Esophagus muscularis mucosa (tissue), 4 donors: ENCODE measurements at regions not wholly inside any gene's neighbourhood (a gene's known extent, or its start where the extent isn't known, plus 50 kb on each side); places are given as distances from the start of the nearest gene placed in this dataset.

ENCODE experiments used
- DNase-seq: peaks from one replicate; pipeline ENCODE4 v3.0.0-alpha.2; 2017; ENCODE audit errors: extremely low spot score
- H3K27ac ChIP-seq, 4 donors: fragments of 200-600 bp; sonication (generic); replicated peaks in 1 of 4; 1 replicate in 3 of 4; 2 replicates in 1 of 4; pipeline ENCODE4 v1.5.1; 2016 to 2019; ENCODE audit warnings: mild to moderate bottlenecking in 1 of 4
- H3K27me3 ChIP-seq, 4 donors: fragments of 200-600 bp; sonication (generic); one replicate each; pipeline versions ENCODE4 v1.5.1 to v1.6.0; 2016 to 2019
- H3K36me3 ChIP-seq, 4 donors: fragments of 200-600 bp; sonication (generic); one replicate each; pipeline ENCODE4 v1.5.1; 2016 to 2019
- H3K4me1 ChIP-seq, 4 donors: fragments of 200-600 bp; sonication (generic); one replicate each; pipeline ENCODE4 v1.5.1; 2016 to 2019
- H3K4me3 ChIP-seq, 4 donors: fragments of 200-600 bp; sonication (generic); 1 replicate in 2 of 4; 2 replicates in 2 of 4; pipeline ENCODE4 v1.5.1; 2016 to 2019; ENCODE audit warnings: mild to moderate bottlenecking in 4 of 4, moderate library complexity in 1 of 4
- H3K9me3 ChIP-seq, 4 donors: fragments of 200-600 bp; sonication (generic); 1 replicate in 3 of 4; 2 replicates in 1 of 4; pipeline ENCODE4 v1.5.1; 2016 to 2019
- EP300 ChIP-seq: sonication (generic); formaldehyde crosslinking; IDR thresholded peaks from one replicate; pipeline ENCODE4 v1.6.1; 2017; ENCODE audit warnings: antibody characterized with exemption
- POLR2A ChIP-seq: fragments of 450-650 bp; IDR thresholded peaks from one replicate; pipeline ENCODE4 v1.6.1; 2017; ENCODE audit warnings: antibody characterized with exemption, moderate library complexity, mild to moderate bottlenecking, low read depth
- POLR2AphosphoS5 ChIP-seq, 2 donors: sonication (generic); formaldehyde crosslinking; IDR thresholded peaks; one replicate each; pipeline ENCODE4 v1.6.1; 2017; ENCODE audit warnings: antibody characterized with exemption in 2 of 2
- WGBS: methylation state at CpG from one replicate; pipeline ENCODE4 v1.1.5; 2018; 5-methylcytosine and 5-hydroxymethylcytosine counted together
- intact Hi-C: fragments of 100-400 bp; cut with DNase I; formaldehyde crosslinking; loops from one replicate; pipeline ENCODE4 v1.15.1; 2023
- TF ChIP-seq, protein P1 (sequence below), 3 experiments: fragments of 200-600 bp in 2 of 3; fragments of 450-650 bp in 1 of 3; sonication (generic) in 2 of 3; IDR thresholded peaks; one replicate each; pipeline ENCODE4 v1.5.1; 2017 to 2019; ENCODE audit warnings: antibody characterized with exemption in 3 of 3, mild to moderate bottlenecking in 2 of 3, moderate library complexity in 1 of 3

DNA sequence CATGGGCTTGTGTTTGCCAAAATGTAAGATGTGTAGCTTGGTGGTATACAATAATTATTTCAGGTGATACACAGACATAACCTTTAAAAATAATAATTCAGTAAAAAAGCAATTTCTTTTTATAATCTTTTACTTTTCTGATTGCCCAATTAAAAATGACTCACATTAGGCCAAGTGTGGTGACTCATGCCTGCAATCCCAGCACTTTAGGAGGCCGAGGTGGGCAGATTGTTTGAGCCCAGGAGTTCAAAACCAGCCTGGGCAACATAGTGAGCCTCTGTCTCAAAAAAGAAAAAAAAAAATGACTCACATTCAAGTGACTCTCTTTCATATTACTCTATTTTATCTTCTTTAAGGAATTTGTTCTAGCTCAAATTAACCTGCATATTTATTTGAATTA is 449.4 kb upstream of the HTR2C start:
- no peaks in the 10 kb centered on the region for H3K9me3 ChIP-seq
- intact Hi-C loops = no loop called here
- H3K36me3 ChIP-seq = no peaks in the 10 kb centered on the region
- no peak overlapping the region for H3K27ac ChIP-seq
- 54% methylated on average over 1 of the region's 1 CpG for WGBS
- H3K27me3 ChIP-seq = no peaks in the 10 kb centered on the region
- DNase-seq = no peak
- TF ChIP-seq EP300 (no peak), POLR2AphosphoS5 (IDR thresholded peaks at IDR 0.05) (no peak), POLR2A (no peak)
- TF ChIP-seq, protein P1, sequence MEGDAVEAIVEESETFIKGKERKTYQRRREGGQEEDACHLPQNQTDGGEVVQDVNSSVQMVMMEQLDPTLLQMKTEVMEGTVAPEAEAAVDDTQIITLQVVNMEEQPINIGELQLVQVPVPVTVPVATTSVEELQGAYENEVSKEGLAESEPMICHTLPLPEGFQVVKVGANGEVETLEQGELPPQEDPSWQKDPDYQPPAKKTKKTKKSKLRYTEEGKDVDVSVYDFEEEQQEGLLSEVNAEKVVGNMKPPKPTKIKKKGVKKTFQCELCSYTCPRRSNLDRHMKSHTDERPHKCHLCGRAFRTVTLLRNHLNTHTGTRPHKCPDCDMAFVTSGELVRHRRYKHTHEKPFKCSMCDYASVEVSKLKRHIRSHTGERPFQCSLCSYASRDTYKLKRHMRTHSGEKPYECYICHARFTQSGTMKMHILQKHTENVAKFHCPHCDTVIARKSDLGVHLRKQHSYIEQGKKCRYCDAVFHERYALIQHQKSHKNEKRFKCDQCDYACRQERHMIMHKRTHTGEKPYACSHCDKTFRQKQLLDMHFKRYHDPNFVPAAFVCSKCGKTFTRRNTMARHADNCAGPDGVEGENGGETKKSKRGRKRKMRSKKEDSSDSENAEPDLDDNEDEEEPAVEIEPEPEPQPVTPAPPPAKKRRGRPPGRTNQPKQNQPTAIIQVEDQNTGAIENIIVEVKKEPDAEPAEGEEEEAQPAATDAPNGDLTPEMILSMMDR (IDR thresholded peaks at IDR 0.05) = no peak
- H3K4me1 ChIP-seq = no peaks in the 10 kb centered on the region
- H3K4me3 ChIP-seq = no peak overlapping the region

DNA sequence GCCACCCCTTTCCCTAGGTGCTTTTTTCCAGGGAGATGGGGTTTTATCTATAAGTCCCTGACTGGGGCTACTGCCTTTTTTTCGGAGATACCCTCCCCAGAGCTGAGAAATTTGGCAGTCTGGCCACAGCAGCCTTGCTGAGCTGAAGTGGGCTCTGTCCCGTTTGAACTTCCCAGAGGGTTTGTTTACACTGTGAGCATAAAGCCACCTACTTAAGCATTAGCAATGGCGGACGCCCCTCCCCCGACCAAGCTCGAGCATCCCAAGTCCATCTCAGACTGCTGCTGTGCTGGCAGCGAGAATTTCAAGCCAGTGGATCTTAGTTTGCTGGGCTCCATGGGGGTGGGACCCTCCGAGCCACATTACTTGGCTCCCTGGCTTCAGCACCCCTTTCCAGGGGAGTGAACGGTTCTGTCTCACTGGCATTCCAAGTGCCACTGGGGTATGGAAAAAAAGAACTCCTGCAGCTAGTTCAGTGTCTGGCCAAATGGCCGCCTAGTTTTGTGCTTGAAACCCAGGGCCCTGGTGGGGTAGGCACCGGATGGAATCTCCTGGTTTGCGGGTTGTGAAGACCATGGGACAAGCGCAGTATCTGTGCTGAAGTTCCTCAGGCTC is 456.4 kb upstream of the HTR2C start:
- H3K4me1 ChIP-seq = no peaks in the 10 kb centered on the region
- intact Hi-C loops = no loop called here
- no peak for DNase-seq
- WGBS = 61% methylated on average over 12 of the region's 13 CpGs
- H3K4me3 ChIP-seq = no peak overlapping the region
- H3K36me3 ChIP-seq = no peaks in the 10 kb centered on the region
- H3K27me3 ChIP-seq = no peaks in the 10 kb centered on the region
- TF ChIP-seq, protein P1 (IDR thresholded peaks at IDR 0.05) = no peak
- TF ChIP-seq POLR2A = no peak
- no peak overlapping the region for H3K27ac ChIP-seq
- H3K9me3 ChIP-seq = no peaks in the 10 kb centered on the region

DNA sequence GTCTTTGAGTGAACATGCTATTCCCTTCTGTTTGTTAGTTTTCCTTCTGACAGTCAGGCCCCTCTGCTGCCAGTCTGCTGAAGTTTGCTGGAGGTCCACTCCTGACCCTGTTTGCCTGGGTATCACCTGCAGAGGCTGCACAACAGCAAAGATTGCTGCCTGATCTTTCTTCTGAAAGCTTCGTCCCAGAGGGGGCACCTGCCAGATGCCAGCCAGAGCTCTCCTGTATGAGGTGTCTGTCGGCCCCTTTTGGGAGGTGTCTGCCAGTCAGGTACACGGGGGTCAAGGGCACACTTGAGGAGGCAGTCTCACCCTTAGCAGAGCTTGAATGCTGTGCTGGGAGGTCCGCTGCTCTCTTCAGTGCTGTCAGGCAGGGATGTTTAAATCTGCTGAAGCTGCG is 456.9 kb upstream of the HTR2C start:
- Histone ChIP-seq H3K4me3 (no peak overlapping the region), H3K9me3 (no peaks in the 10 kb centered on the region), H3K27me3 (no peaks in the 10 kb centered on the region), H3K36me3 (no peaks in the 10 kb centered on the region), H3K27ac (no peak overlapping the region), H3K4me1 (no peaks in the 10 kb centered on the region)
- no peak for DNase-seq
- intact Hi-C loops = no loop called here
- TF ChIP-seq, protein P1 (IDR thresholded peaks at IDR 0.05) = no peak
- TF ChIP-seq EP300 (no peak), POLR2AphosphoS5 (IDR thresholded peaks at IDR 0.05) (no peak), POLR2A (no peak)
- WGBS = 87% methylated on average over 3 of the region's 5 CpGs

DNA sequence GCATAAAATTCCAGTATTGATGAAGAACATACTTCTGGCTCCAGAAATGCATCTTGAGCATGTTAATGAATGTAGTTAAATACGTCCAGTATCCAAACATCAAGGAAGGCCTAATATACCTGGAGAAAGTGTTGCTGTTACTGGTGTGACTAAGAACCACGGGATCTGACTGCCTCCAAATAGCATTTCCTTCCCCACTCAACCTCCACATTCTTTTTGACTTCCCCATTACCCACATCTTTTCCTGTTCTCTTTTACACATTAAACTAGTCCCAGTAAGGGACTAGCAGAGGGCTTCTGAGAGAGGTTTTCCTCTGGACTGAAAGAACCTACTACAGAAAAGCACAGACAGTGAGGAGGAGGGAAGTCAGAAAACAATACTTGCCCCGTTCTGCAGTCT is 482.8 kb upstream of the HTR2C start:
- no peaks in the 10 kb centered on the region for H3K27me3 ChIP-seq
- WGBS = 60% methylated on average over 3 of the region's 3 CpGs

DNA sequence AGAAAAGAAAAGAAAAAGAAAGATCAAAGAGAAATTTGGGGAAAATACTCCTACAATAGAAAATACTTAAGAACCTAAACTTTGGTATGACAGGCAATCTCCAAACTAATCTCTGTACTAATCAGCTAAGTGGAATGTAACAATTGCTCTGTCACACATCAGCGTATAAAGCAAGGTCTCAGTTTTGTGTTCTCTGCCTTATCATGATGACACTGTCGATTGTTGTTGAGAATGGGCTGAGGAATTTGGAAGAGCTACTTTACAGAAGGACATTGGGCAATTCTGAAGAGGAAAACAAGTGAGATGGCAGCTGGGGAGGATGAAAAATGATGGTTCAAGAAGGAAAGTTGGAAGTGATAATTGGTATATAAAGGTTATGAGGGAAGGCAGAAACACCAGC is 486.0 kb upstream of the HTR2C start:
- H3K4me3 ChIP-seq = no peak overlapping the region
- no peak for DNase-seq
- intact Hi-C loops = no loop called here
- H3K27me3 ChIP-seq = no peaks in the 10 kb centered on the region
- no peaks in the 10 kb centered on the region for H3K36me3 ChIP-seq
- no peak for TF ChIP-seq EP300
- no peak for TF ChIP-seq POLR2AphosphoS5 (IDR thresholded peaks at IDR 0.05)
- TF ChIP-seq, protein P1 (IDR thresholded peaks at IDR 0.05) = no peak
- TF ChIP-seq POLR2A = no peak
- H3K27ac ChIP-seq = no peak overlapping the region
- WGBS = 74% methylated on average over 2 of the region's 2 CpGs
- no peaks in the 10 kb centered on the region for H3K9me3 ChIP-seq
- H3K4me1 ChIP-seq = no peaks in the 10 kb centered on the region

More for the DNA sequence above, 482.8 kb upstream of the HTR2C start:
- Histone ChIP-seq H3K9me3 (no peaks in the 10 kb centered on the region), H3K27ac (no peak overlapping the region), H3K4me1 (no peaks in the 10 kb centered on the region), H3K4me3 (no peak overlapping the region), H3K36me3 (no peaks in the 10 kb centered on the region)
- no peak for DNase-seq
- intact Hi-C loops = no loop called here
- no peak for TF ChIP-seq POLR2AphosphoS5 (IDR thresholded peaks at IDR 0.05)
- TF ChIP-seq POLR2A = no peak
- TF ChIP-seq, protein P1 (IDR thresholded peaks at IDR 0.05) = no peak
- TF ChIP-seq EP300 = no peak
